ENCODE measurements at regions not wholly inside any gene's neighbourhood (a gene's known extent, or its start where the extent isn't known, plus 50 kb on each side); places are given as distances from the start of the nearest gene placed in this dataset.
A peak's percentile ranks its signal among the peaks of the same experiment; 100 is the strongest.

DNA sequence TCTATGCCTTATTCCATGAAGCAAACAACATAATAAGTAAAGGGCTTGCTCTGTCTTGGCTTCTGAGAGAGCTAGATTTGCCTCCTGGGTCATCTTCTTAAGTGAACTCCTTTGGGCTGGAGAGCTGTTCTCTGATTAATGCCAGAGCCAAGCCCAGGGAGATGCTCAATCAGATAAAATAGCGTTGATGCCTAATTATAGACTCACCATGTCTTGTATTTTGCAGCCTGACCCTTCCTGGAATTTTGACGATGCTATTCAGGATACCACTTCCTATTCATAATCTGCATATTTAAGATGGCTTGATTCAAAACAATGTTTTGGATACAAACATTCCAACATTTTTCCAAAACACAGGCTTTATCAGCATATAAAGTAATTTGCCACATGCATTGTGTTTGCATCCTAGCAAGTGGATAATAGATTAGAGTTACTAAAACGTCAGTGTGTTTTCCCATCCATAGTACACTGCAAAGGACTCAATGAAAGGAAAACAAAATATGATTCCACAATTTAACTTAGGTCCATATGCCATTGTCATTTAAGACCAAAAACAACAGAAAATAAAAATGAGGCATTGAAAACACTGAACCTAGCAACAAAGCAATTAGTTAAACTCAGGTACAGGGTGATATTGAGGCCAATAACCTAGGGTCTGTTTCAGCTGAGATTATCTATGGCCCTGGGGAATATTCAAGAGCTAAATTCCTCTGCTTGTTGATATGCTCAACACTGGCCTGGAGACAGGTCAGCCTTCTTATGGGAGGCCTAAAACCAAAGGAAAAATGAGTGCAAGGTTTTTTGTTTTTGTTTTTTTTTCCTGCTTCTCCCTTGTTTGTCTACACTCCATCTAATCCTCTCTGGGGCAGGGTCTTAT is 184.2 kb upstream of the FOXN3 start:
- Mint-ChIP-seq H3K4me3 (no peak overlapping the region), H3K4me1 (peaks cover 29% of the 10 kb centered on the region), H3K27me3 (no peaks in the 10 kb centered on the region), H3K9me3 (peaks cover 70% of the 10 kb centered on the region), H3K27ac (no peak overlapping the region), H3K36me3 (ENCODE audit: low read depth) (peaks cover 80% of the 10 kb centered on the region)
- DNase-seq, result no peak
- POLR2A ChIA-PET, result no interaction called here
- CTCF ChIA-PET, result interaction anchor here (0.7 kb wide), 1 partner anchor 127 kb away, joined by 3 read pairs; no protein-coding TSS in a partner anchor

GRCh38 chr14:89600029-89600428 is 183.0 kb upstream of the FOXN3 start:
- H3K4me3 Mint-ChIP-seq, result no peak overlapping the region
- H3K4me1 Mint-ChIP-seq, result peaks cover 26% of the 10 kb centered on the region
- DNase-seq, result no peak
- CTCF ChIA-PET, result no interaction called here
- peaks cover 76% of the 10 kb centered on the region for H3K36me3 Mint-ChIP-seq (ENCODE audit: low read depth)
- H3K27me3 Mint-ChIP-seq, result no peaks in the 10 kb centered on the region
- POLR2A ChIA-PET, result no interaction called here
- H3K9me3 Mint-ChIP-seq, result peaks cover 60% of the 10 kb centered on the region
- no peak overlapping the region for H3K27ac Mint-ChIP-seq

GRCh38 chr14:89598548-89599186 is 181.6 kb upstream of the FOXN3 start:
- CTCF ChIA-PET, result no interaction called here
- DNase-seq, result no peak
- Mint-ChIP-seq H3K9me3 (peaks cover 55% of the 10 kb centered on the region), H3K4me1 (peaks cover 15% of the 10 kb centered on the region), H3K27ac (no peak overlapping the region), H3K36me3 (ENCODE audit: low read depth) (peaks cover 74% of the 10 kb centered on the region), H3K4me3 (no peak overlapping the region), H3K27me3 (no peaks in the 10 kb centered on the region)
- POLR2A ChIA-PET, result no interaction called here

GRCh38 chr14:89592961-89593360 is 175.9 kb upstream of the FOXN3 start:
- Mint-ChIP-seq H3K27me3 (no peaks in the 10 kb centered on the region), H3K9me3 (peaks cover 38% of the 10 kb centered on the region), H3K27ac (no peak overlapping the region), H3K4me3 (no peak overlapping the region), H3K4me1 (peaks cover 39% of the 10 kb centered on the region), H3K36me3 (ENCODE audit: low read depth) (peaks cover 72% of the 10 kb centered on the region)
- POLR2A ChIA-PET, result no interaction called here
- no peak for DNase-seq
- CTCF ChIA-PET, result no interaction called here

- Mint-ChIP-seq H3K27ac (no peak overlapping the region), H3K9me3 (peaks cover 31% of the 10 kb centered on the region), H3K27me3 (no peaks in the 10 kb centered on the region), H3K4me3 (no peak overlapping the region), H3K36me3 (ENCODE audit: low read depth) (peaks cover 80% of the 10 kb centered on the region), H3K4me1 (peaks cover 64% of the 10 kb centered on the region)
- no peak for DNase-seq
- ChIA-PET POLR2A (no interaction called here), CTCF (interaction anchor here (0.5 kb wide), 1 partner anchor 55 kb away, joined by 3 read pairs; no protein-coding TSS in a partner anchor)
Observed at GRCh38 chr14:89589400-89590118, 172.5 kb upstream of the FOXN3 start.

DNA sequence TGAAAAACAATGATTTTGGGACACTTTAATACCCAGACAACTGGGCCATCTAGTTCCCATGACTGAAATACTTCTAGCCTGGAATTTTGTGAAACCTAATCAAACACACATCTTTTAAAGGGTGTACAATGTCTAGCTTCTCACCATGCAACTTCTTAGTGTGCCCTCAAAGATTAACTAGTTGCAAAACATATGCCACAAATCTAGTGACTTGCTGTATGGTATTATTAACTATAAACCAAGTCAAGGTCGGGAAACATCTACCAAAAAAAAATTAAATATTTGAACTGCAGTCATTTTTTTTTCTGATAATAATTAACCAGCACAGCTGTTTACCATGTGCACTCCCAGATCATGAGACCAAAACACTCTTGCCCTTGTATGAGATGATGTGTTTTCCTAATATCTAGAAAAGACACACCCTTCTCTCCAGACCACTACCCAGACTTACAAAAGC is 171.8 kb upstream of the FOXN3 start:
- peaks cover 64% of the 10 kb centered on the region for H3K4me1 Mint-ChIP-seq
- ChIA-PET POLR2A (interaction anchor here (0.5 kb wide), 1 partner anchor 177 kb away, joined by 3 read pairs; no protein-coding TSS in a partner anchor), CTCF (no interaction called here)
- H3K27ac Mint-ChIP-seq, result no peak overlapping the region
- H3K36me3 Mint-ChIP-seq (ENCODE audit: low read depth), result peaks cover 74% of the 10 kb centered on the region
- peaks cover 25% of the 10 kb centered on the region for H3K9me3 Mint-ChIP-seq
- no peak overlapping the region for H3K4me3 Mint-ChIP-seq
- no peaks in the 10 kb centered on the region for H3K27me3 Mint-ChIP-seq
- no peak for DNase-seq

DNA sequence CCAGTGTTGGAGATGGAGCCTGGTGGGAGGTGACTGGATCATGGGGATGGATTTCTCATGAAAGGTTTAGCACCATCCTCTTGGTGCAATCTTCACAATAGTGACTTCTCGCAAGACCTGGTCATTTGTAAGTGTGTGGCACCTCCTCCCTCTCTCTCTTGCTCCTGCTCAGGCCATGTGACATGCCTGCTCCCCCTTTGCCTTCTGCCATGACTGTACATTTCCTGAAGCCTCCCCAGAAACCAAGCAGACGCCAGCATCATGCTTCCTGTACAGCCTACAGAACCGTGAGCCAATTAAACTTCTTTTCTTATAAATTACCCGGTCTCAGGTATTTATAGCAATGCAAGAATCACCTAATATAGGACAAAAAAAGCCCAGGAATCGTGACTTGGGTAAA is 171.0 kb upstream of the FOXN3 start:
- DNase-seq, result no peak
- no peaks in the 10 kb centered on the region for H3K27me3 Mint-ChIP-seq
- peaks cover 25% of the 10 kb centered on the region for H3K9me3 Mint-ChIP-seq
- POLR2A ChIA-PET, result no interaction called here
- no peak overlapping the region for H3K27ac Mint-ChIP-seq
- peaks cover 66% of the 10 kb centered on the region for H3K4me1 Mint-ChIP-seq
- H3K36me3 Mint-ChIP-seq (ENCODE audit: low read depth), result peaks cover 78% of the 10 kb centered on the region
- no peak overlapping the region for H3K4me3 Mint-ChIP-seq
- CTCF ChIA-PET, result no interaction called here

DNA sequence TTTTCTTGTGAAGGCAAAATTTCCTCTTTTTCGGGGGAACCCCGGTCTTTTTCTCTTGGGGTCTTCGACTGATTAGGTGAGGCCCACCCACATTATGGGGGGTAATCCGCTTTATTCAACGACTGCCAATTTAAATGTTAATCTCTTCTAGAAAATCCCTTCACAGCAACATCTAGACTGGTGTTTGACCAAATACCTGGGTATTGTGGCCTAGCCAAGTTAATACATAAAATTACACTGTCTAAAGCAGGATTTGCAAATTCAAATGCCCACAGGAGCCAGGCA is 170.0 kb upstream of the FOXN3 start:
- CTCF ChIA-PET, result no interaction called here
- H3K27ac Mint-ChIP-seq, result peak overlapping the region; percentile 13
- POLR2A ChIA-PET, result no interaction called here
- peaks cover 18% of the 10 kb centered on the region for H3K9me3 Mint-ChIP-seq
- no peak for DNase-seq
- H3K36me3 Mint-ChIP-seq (ENCODE audit: low read depth), result peaks cover 77% of the 10 kb centered on the region
- peaks cover 59% of the 10 kb centered on the region for H3K4me1 Mint-ChIP-seq
- H3K27me3 Mint-ChIP-seq, result no peaks in the 10 kb centered on the region
- H3K4me3 Mint-ChIP-seq, result no peak overlapping the region

DNA sequence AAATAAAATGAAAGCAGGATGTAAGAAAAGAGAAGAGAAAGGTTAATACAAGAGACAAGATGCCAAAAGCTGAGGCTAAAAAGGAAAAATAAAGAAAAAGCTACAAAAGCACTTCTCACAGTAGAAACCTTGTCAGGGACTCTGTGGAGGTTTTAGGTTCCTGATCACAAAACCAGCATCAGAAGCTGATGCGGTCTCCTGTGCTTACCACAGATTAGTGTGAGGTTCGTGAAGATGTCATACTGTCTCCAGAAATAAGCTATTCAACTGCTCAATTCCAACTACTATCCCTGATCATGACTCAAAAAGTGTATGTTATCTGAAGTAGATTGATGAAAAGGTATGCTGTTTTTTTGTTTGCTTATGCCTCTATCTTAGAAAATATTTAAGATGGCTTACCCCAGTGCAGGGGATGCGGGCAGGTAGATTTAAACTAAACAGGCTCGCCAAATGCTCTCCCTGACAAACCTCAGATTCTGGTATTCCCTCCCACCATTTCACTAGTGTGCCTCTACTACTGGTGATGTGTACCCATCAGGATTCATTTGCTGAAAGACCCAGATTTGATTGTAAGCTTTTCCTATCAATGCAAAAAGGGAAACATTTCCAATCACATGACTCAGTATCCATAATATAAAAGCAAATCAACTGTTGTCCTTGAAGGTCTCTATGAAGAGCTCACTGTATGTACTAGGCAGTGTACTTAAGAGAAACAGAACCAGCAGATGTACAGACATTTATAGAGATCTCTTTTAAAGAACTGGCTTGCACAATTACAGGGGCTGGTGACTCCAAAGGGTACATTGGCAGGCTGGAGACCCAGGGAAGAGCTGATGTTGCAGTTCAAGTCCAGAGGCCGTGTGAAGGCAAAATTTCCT is 169.5 kb upstream of the FOXN3 start:
- H3K27ac Mint-ChIP-seq, result peak overlapping the region; percentile 26
- peaks cover 76% of the 10 kb centered on the region for H3K36me3 Mint-ChIP-seq (ENCODE audit: low read depth)
- no peaks in the 10 kb centered on the region for H3K27me3 Mint-ChIP-seq
- peaks cover 15% of the 10 kb centered on the region for H3K9me3 Mint-ChIP-seq
- H3K4me1 Mint-ChIP-seq, result peaks cover 54% of the 10 kb centered on the region
- peak; percentile 58 for DNase-seq
- ChIA-PET POLR2A (no interaction called here), CTCF (no interaction called here)
- peak overlapping the region; percentile 6 for H3K4me3 Mint-ChIP-seq

GRCh38 chr14:89578156-89578555 is 161.1 kb upstream of the FOXN3 start:
- Mint-ChIP-seq H3K27ac (no peak overlapping the region), H3K9me3 (no peaks in the 10 kb centered on the region), H3K36me3 (ENCODE audit: low read depth) (peaks cover 44% of the 10 kb centered on the region), H3K27me3 (no peaks in the 10 kb centered on the region), H3K4me1 (peaks cover 8% of the 10 kb centered on the region), H3K4me3 (no peak overlapping the region)
- ChIA-PET CTCF (no interaction called here), POLR2A (no interaction called here)
- no peak for DNase-seq

DNA sequence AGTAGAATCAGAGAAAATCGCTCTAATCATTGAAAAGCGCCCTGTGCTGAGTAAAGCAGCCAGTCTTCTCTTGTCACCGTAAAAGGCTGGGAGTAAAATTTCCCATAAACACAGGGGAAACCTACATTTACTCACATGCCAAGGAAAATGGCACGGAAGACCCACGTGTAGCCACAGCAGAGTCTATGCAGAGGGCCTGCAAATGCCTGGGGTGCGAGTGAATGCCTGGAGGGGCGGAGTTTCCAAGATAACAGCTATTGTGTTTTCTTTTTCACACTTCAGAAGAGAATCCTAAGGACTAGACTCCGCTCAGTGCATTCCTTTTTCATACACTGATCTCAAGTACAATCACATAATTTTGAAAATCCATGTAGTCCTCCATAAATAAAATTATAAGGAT is 159.9 kb upstream of the FOXN3 start:
- POLR2A ChIA-PET, result no interaction called here

GRCh38 chr14:89576145-89576927 is 159.3 kb upstream of the FOXN3 start:
- Mint-ChIP-seq H3K36me3 (ENCODE audit: low read depth) (peaks cover 32% of the 10 kb centered on the region), H3K4me1 (peaks cover 8% of the 10 kb centered on the region), H3K27ac (no peak overlapping the region), H3K9me3 (no peaks in the 10 kb centered on the region), H3K4me3 (no peak overlapping the region), H3K27me3 (no peaks in the 10 kb centered on the region)
- CTCF ChIA-PET, result interaction anchor here (0.7 kb wide), 1 partner anchor 1193 kb away, joined by 5 read pairs; no protein-coding TSS in a partner anchor
- POLR2A ChIA-PET, result no interaction called here
- no peak for DNase-seq

More for the DNA sequence above, 159.9 kb upstream of the FOXN3 start:
- no peak for DNase-seq
- Mint-ChIP-seq H3K27ac (no peak overlapping the region), H3K4me3 (no peak overlapping the region), H3K4me1 (peaks cover 8% of the 10 kb centered on the region), H3K36me3 (ENCODE audit: low read depth) (peaks cover 37% of the 10 kb centered on the region), H3K27me3 (no peaks in the 10 kb centered on the region), H3K9me3 (no peaks in the 10 kb centered on the region)
- CTCF ChIA-PET, result interaction anchor here (0.7 kb wide), 1 partner anchor 1193 kb away, joined by 5 read pairs; no protein-coding TSS in a partner anchor

Measured in activated CD4-positive, alpha-beta T cell treated with anti-CD3 and anti-CD28 coated beads, Interleukin-2, amount 10 ng/mL, durations not matched to agents 7 days and 5 days (primary cell).